ENCODE measurements at regions not wholly inside any gene's neighbourhood (a gene's known extent, or its start where the extent isn't known, plus 50 kb on each side); places are given as distances from the start of the nearest gene placed in this dataset.
"Not testable (repeated sequence)": the region's sequence is repeated elsewhere in the genome, so short reads cannot be mapped to it uniquely, and the experiment has no call there.

DNA sequence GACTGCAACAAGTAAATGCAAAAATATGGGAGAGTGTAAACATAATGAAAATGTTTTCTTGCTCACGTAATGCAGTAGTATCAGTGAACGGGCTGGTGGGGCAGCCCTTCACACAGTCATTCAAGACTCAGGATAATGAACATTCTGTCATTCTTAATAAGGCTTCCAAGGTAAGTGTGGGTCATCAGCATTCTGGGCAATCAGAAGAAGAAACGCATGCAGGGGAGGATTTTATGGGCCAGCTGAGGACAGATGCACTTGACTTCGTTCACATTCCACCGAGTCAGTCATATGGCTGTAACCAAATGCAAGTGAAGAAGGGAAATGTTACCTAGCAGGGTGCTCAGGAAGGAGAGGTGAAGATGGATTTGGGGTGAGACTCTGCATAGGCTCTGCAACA, 68.0 kb upstream of the MAP9 start:
- Histone ChIP-seq H3K4me1 (ENCODE audit: insufficient read depth, low read length) (no peaks in the 10 kb centered on the region), H3K9me3 (ENCODE audit: control insufficient read depth in 1 of 2, low read length in 2 of 2) (no peaks in the 10 kb centered on the region), H3K27ac (ENCODE audit: low read depth, low read length) (no peak overlapping the region), H3K4me3 (ENCODE audit: low read length in 2 of 2) (no peak overlapping the region), H3K27me3 (ENCODE audit: insufficient read depth, low read length) (no peaks in the 10 kb centered on the region), H3K36me3 (ENCODE audit: insufficient read depth, low read length) (no peaks in the 10 kb centered on the region)
- Mint-ChIP-seq H3K27me3 (peaks cover 10 to 11% of the 10 kb centered on the region in 2 donors), H3K4me1 (no peaks in the 10 kb centered on the region), H3K9me3 (no peaks in the 10 kb centered on the region), H3K36me3 (no peaks in the 10 kb centered on the region), H3K27ac (no peak overlapping the region), H3K4me3 (no peak overlapping the region)
- ChIA-PET CTCF (ENCODE audit: partially characterized antibody) (interaction anchor here (1.0 to 1.1 kb wide), 2 partner anchors 56 to 342 kb away, joined by 4 read pairs; no protein-coding TSS in a partner anchor), POLR2A (ENCODE audit: partially characterized antibody) (no interaction called here)
- intact Hi-C loops (cut with micrococcal nuclease): no loop called here
- no peak for DNase-seq

DNA sequence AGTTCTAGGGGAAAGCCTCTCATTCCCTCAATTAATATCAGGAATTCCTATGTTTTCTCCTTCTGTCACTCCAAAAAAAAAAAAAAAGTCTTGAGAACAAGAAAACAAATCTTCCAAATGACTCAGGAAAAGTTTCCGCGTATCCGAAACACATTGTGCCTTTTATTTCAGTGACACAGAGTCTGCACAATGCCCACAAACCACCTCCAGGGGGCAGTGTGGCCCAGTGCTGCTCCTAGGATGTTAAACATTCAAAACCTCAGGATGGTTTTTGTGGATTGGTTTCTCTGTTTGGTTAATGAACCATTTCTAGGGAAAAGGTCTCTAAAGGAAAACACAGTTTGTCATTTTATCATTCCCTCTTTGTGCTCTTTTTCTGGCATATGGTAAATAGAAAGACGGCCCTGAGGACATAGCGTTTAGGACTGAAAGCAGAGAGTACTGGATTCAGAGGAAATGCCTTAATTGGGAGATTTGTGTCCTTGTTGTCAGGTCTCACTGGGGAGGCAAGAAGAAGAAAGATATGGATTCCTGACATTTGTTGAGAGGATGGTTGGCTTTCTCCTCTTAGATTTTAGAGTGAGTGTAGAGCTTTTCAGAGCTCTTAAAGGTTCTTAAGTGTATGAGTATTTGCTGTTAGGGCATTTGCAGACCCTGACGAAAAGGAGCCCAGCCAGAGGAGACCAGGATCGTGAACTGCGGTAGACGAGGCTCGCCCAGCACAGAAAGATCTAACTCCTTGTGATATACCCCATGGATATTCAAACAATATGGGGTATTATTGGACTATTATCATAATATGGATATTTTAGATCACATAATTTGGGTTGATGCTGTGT, 65.7 kb upstream of the MAP9 start:
- Histone ChIP-seq H3K4me3 (ENCODE audit: low read length in 2 of 2) (no peak overlapping the region), H3K27me3 (ENCODE audit: insufficient read depth, low read length) (no peaks in the 10 kb centered on the region), H3K27ac (ENCODE audit: low read depth, low read length) (no peak overlapping the region), H3K36me3 (ENCODE audit: insufficient read depth, low read length) (no peaks in the 10 kb centered on the region), H3K4me1 (ENCODE audit: insufficient read depth, low read length) (no peaks in the 10 kb centered on the region), H3K9me3 (ENCODE audit: control insufficient read depth in 1 of 2, low read length in 2 of 2) (no peaks in the 10 kb centered on the region)
- peaks cover 10 to 11% of the 10 kb centered on the region in 2 donors for H3K27me3 Mint-ChIP-seq
- no peak overlapping the region for H3K4me3 Mint-ChIP-seq
- ChIA-PET CTCF (ENCODE audit: partially characterized antibody) (interaction anchor here (0.9 to 1.5 kb wide), 3 partner anchors 12 to 345 kb away, joined by 3 to 6 read pairs (median 3); no protein-coding TSS in a partner anchor), POLR2A (ENCODE audit: partially characterized antibody) (no interaction called here)
- H3K4me1 Mint-ChIP-seq: no peaks in the 10 kb centered on the region
- H3K27ac Mint-ChIP-seq: no peak overlapping the region
- peak in 4 of 5 donors; percentile 16 to 34 (median 24) for DNase-seq
- intact Hi-C loops (cut with micrococcal nuclease): no loop called here
- no peaks in the 10 kb centered on the region for H3K36me3 Mint-ChIP-seq
- no peaks in the 10 kb centered on the region for H3K9me3 Mint-ChIP-seq

DNA sequence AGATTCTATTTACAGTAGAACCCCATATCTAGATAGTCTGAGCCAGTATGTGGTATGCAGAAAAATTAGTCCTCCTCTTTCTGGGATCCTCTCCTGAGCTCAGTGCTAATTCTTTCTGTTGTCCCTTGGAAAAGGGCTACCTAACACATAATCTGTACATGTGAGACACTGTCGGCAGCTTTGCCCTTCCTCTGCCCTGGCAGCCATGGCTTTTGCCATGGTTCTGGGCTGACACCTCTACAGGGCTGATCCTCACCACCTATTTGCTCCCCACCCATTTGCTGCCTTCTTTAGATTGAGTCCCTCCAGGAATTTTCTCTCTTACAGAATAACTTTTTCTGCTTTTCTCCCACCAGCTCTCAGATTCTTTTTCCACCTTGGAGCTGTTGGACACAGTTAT, 64.7 kb upstream of the MAP9 start:
- Histone ChIP-seq H3K4me1 (ENCODE audit: insufficient read depth, low read length) (no peaks in the 10 kb centered on the region), H3K9me3 (ENCODE audit: control insufficient read depth in 1 of 2, low read length in 2 of 2) (no peaks in the 10 kb centered on the region), H3K27me3 (ENCODE audit: insufficient read depth, low read length) (no peaks in the 10 kb centered on the region), H3K27ac (ENCODE audit: low read depth, low read length) (no peak overlapping the region), H3K4me3 (ENCODE audit: low read length in 2 of 2) (no peak overlapping the region), H3K36me3 (ENCODE audit: insufficient read depth, low read length) (no peaks in the 10 kb centered on the region)
- ChIA-PET POLR2A (ENCODE audit: partially characterized antibody) (no interaction called here), CTCF (ENCODE audit: partially characterized antibody) (interaction anchor here (0.9 kb wide), 1 partner anchor 345 kb away, joined by 3 read pairs; no protein-coding TSS in a partner anchor)
- no peaks in the 10 kb centered on the region for H3K9me3 Mint-ChIP-seq
- H3K4me3 Mint-ChIP-seq: no peak overlapping the region
- DNase-seq: no peak
- H3K27me3 Mint-ChIP-seq: peaks cover 9 to 10% of the 10 kb centered on the region in 2 donors
- intact Hi-C loops (cut with micrococcal nuclease): no loop called here
- H3K4me1 Mint-ChIP-seq: no peaks in the 10 kb centered on the region
- no peaks in the 10 kb centered on the region for H3K36me3 Mint-ChIP-seq
- no peak overlapping the region for H3K27ac Mint-ChIP-seq

DNA sequence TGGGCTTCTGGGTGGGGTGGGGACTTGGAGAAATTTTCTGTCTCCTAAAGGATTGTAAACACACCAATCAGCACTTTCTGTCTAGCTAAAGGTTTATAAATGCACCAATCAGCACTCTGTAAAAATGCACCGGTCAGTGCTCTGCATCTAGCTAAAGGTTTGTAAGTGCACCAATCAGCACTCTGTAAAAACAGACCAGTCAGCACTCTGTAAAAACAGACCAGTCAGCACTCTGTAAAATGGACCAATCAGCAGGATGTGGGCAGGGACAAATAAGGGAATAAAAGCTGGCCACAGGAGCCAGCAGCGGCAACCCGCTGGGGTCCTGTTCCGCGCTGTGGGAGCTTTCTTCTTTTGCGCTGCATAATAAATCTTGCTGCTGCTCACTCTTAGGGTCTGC, 63.0 kb upstream of the MAP9 start:
- H3K4me3 ChIP-seq (ENCODE audit: low read length in 2 of 2); intact Hi-C loops (cut with micrococcal nuclease); H3K4me1 Mint-ChIP-seq; H3K27ac ChIP-seq (ENCODE audit: low read depth, low read length); POLR2A ChIA-PET (ENCODE audit: partially characterized antibody); H3K4me1 ChIP-seq (ENCODE audit: insufficient read depth, low read length); H3K27ac Mint-ChIP-seq; H3K4me3 Mint-ChIP-seq; DNase-seq; H3K27me3 ChIP-seq (ENCODE audit: insufficient read depth, low read length); H3K9me3 ChIP-seq (ENCODE audit: control insufficient read depth in 1 of 2, low read length in 2 of 2); H3K36me3 ChIP-seq (ENCODE audit: insufficient read depth, low read length); H3K9me3 Mint-ChIP-seq; H3K36me3 Mint-ChIP-seq: not testable (repeated sequence)
- CTCF ChIA-PET (ENCODE audit: partially characterized antibody): interaction anchor here (1.2 kb wide), 1 partner anchor 9 kb away, joined by 5 read pairs; no protein-coding TSS in a partner anchor
- peaks cover 10% of the 10 kb centered on the region in 2 donors for H3K27me3 Mint-ChIP-seq

DNA sequence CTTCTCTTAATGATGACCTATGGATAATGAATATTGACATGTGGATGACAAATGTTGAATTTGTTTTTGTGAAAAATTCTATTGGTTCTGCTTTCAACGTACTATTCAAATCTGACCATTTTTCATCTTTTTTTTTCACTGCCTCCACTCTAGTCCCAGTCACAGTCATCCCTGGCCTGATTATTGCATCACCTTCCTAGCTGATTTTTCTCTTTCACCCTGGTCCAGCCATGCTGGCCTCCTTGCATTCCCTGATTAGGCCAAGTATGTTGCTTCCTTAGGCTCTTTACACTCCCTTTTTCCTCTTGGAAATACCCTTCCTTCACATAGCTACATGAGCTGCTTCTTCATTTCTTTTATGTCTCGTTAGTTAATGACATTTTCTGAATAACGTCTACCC, 58.1 kb upstream of the MAP9 start:
- H3K9me3 Mint-ChIP-seq: no peaks in the 10 kb centered on the region
- H3K4me3 Mint-ChIP-seq: no peak overlapping the region
- intact Hi-C loops (cut with micrococcal nuclease): no loop called here
- no peak overlapping the region for H3K27ac ChIP-seq (ENCODE audit: low read depth, low read length)
- H3K27me3 Mint-ChIP-seq: peaks cover 1 to 3% of the 10 kb centered on the region in 2 donors
- H3K27me3 ChIP-seq (ENCODE audit: insufficient read depth, low read length): no peaks in the 10 kb centered on the region
- ChIA-PET POLR2A (ENCODE audit: partially characterized antibody) (no interaction called here), CTCF (ENCODE audit: partially characterized antibody) (no interaction called here)
- no peak overlapping the region for H3K4me3 ChIP-seq (ENCODE audit: low read length in 2 of 2)
- no peaks in the 10 kb centered on the region for H3K9me3 ChIP-seq (ENCODE audit: control insufficient read depth in 1 of 2, low read length in 2 of 2)
- no peaks in the 10 kb centered on the region for H3K36me3 ChIP-seq (ENCODE audit: insufficient read depth, low read length)
- no peaks in the 10 kb centered on the region for H3K4me1 ChIP-seq (ENCODE audit: insufficient read depth, low read length)
- no peaks in the 10 kb centered on the region for H3K36me3 Mint-ChIP-seq
- DNase-seq: no peak
- no peaks in the 10 kb centered on the region for H3K4me1 Mint-ChIP-seq
- no peak overlapping the region for H3K27ac Mint-ChIP-seq

DNA sequence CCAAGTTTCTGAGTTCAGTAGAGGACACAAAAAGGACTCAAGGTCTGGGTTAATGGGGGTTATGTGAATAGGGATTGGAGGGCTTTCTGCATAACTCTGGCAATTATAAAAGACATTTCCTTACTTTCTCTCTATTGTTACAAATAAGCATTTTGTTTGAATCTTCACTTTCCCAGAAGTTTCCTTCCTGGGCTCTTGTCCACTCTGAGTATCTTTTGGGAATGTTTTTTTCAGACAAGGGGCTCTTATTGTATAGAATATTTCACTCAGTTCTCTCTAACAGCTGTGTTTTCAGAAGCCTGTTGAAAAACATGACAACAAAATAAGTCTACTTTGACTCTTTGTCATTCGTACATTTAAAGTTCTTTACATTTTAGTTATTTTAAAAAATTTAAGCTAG, 57.6 kb upstream of the MAP9 start:
- H3K27ac ChIP-seq (ENCODE audit: low read depth, low read length): no peak overlapping the region
- no peaks in the 10 kb centered on the region for H3K36me3 ChIP-seq (ENCODE audit: insufficient read depth, low read length)
- intact Hi-C loops (cut with micrococcal nuclease): no loop called here
- no peak overlapping the region for H3K27ac Mint-ChIP-seq
- H3K4me1 Mint-ChIP-seq: no peaks in the 10 kb centered on the region
- no peaks in the 10 kb centered on the region for H3K4me1 ChIP-seq (ENCODE audit: insufficient read depth, low read length)
- no peak for DNase-seq
- H3K27me3 ChIP-seq (ENCODE audit: insufficient read depth, low read length): no peaks in the 10 kb centered on the region
- H3K9me3 ChIP-seq (ENCODE audit: control insufficient read depth in 1 of 2, low read length in 2 of 2): no peaks in the 10 kb centered on the region
- no peaks in the 10 kb centered on the region for H3K9me3 Mint-ChIP-seq
- no peak overlapping the region for H3K4me3 Mint-ChIP-seq
- POLR2A ChIA-PET (ENCODE audit: partially characterized antibody): no interaction called here
- no peak overlapping the region for H3K4me3 ChIP-seq (ENCODE audit: low read length in 2 of 2)
- no peaks in the 10 kb centered on the region for H3K36me3 Mint-ChIP-seq
- peaks cover 3% of the 10 kb centered on the region in 2 donors for H3K27me3 Mint-ChIP-seq
- CTCF ChIA-PET (ENCODE audit: partially characterized antibody): no interaction called here

DNA sequence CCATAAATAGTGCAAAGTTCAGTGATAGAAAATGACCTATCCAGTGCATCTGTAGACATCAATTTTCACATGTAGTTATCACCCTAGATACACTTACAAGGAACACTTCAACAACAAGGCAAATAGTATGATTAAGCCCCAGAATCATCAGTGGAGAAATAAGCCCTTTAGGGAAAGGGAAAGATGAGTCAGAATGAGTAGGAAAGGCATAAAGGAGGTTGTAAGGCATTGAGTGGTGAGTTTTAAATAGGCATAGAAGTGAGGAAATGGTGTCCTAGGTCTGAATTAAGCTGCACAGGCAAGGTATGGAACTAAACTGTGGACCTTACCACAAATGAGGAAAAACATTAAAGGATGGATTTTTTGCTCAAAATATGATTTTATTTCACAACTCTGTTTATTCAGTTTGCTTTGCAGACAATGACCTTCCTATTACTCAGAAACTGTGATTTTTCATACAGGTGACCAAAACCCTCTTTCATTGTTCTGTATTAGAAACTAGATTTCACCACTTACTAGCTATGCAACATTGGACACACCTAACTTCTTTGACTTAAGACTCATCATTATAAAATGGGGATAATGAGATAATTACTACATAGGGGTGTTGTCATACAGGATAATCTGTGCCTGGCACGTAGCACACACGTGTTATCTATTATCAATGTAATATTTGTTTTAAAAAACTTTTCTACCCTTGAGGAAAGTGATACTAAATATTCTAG, 57.0 kb upstream of the MAP9 start:
- Mint-ChIP-seq H3K36me3 (no peaks in the 10 kb centered on the region), H3K4me3 (no peak overlapping the region), H3K4me1 (no peaks in the 10 kb centered on the region), H3K27me3 (peaks cover 3 to 4% of the 10 kb centered on the region in 2 donors), H3K27ac (no peak overlapping the region), H3K9me3 (no peaks in the 10 kb centered on the region)
- intact Hi-C loops (cut with micrococcal nuclease): no loop called here
- POLR2A ChIA-PET (ENCODE audit: partially characterized antibody): no interaction called here
- Histone ChIP-seq H3K27ac (ENCODE audit: low read depth, low read length) (no peak overlapping the region), H3K27me3 (ENCODE audit: insufficient read depth, low read length) (no peaks in the 10 kb centered on the region), H3K9me3 (ENCODE audit: control insufficient read depth in 1 of 2, low read length in 2 of 2) (no peaks in the 10 kb centered on the region), H3K4me1 (ENCODE audit: insufficient read depth, low read length) (no peaks in the 10 kb centered on the region), H3K36me3 (ENCODE audit: insufficient read depth, low read length) (no peaks in the 10 kb centered on the region), H3K4me3 (ENCODE audit: low read length in 2 of 2) (no peak overlapping the region)
- DNase-seq: no peak
- CTCF ChIA-PET (ENCODE audit: partially characterized antibody): no interaction called here

Measured in CD4-positive, alpha-beta memory T cell (primary cell).